Kasumi-1 (cell line): ENCODE measurements at regions not wholly inside any gene's neighbourhood (a gene's known extent, or its start where the extent isn't known, plus 50 kb on each side); places are given as distances from the start of the nearest gene placed in this dataset.
A peak's percentile ranks its signal among the peaks of the same experiment; 100 is the strongest.

ENCODE experiments used
- DNase-seq, 2 experiments: peaks; one replicate each; lab custom pipeline; 2025; lab: John Stamatoyannopoulos, UW

DNA sequence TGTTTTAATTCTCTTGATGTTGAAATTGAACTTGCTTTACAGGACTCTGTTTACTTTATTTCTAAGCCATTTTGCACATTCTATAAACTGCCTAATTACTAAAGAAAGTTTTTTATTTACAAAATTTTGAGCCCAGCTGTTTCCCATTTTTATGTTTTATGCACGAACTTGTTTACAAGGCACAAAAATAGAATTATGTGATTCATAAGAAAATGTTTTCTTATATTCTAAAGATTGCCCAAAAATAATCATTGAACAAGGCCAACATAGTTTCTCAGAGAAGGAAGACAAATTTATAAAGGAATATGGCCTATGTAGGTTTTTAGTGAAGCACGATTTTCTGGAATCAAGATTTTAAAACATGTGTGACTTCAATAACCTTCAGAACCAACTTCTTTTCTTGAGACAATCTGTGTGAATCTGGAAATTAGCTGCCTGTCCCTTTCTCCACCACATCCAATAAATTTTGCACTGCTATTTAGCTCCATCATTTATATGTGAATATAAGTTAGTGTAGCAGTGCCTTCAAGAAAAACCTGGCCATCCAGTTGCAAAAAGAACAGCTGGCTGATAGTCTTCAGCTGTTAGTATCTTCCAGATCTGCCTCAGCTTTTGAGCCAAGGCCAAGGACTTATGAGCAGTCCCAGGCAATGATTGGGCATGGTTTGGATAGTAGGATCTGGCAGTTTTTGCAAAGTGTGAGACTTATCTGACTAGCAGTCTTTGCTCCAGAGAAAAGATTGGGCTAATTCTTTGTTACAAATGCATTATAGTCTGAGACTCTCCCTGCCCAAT lies 253.2 kb upstream of the COL3A1 start:
- DNase-seq: no peak

DNA sequence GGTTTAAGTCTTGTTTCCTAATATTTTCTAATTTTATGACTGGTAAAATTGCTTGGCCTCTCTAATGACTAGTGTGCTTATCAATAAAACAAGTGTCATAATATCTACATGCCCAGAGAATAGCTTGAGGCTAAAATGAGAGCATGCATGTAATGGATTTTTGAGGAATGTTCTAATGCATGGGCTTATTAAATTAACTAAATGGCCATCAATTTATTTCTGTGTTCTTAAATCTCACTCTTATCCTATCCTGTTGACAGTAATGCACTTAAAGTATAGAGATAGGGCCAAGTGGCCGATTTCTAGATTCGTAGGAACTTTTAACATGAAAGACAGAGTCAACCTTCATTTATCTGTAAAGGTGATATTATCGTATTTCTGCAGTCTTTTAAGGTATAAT lies 252.4 kb upstream of the COL3A1 start:
- no peak for DNase-seq

DNA sequence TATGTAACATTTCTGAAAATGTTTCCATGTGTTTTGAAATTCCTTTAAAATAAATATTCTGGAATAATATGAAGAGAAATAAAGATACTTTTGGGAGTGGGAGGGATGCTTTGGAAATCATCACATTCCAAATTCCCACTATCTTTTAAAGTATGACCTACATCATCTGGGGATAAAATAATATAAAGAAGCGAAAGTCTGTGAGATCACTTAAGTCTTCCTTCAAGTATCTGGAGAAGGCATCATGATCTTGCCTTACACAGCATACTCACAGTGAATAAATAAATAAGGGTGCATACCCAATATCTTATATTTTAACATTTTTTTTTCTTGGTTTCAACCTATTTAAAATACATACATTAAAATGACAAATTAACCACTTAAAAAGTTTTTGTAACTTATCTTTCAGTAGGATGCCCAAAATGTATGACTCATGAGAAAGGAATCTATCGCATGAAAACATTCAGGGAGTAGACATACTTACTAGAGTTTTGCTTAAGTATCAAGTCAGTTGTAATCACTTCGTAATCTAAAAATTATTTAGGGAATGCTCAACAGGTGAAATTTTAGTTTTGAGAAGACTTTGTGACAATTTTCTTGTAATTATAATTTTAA lies 248.3 kb upstream of the COL3A1 start:
- DNase-seq: no peak

DNA sequence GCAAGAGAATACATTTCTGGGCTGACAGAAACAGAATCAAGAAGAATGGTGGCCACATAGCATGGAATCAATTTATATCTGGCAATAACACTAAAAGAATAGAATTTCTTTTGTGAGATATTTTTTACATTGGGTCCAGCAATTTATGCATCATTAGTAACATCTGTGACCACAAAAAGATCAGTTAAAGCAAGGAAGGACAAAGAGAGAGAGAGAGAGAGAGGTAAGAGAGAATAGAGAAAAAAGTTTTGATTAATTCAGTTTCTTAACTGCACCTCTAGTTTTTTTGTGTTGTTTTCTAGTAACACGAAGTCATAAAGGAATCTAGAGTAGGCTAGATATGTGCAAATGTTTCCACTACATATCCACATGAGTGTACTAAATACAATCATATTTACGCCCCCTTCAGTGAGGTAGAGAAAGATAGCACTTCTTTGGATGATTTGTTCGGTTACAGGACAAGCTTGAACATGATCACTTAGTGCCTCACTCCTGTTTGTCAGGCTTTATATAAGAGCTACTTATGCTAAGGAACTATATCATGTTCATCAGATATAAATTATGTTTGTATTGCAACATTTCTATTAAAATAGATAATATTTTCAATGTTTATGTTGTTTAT lies 247.4 kb upstream of the COL3A1 start:
- DNase-seq: no peak

DNA sequence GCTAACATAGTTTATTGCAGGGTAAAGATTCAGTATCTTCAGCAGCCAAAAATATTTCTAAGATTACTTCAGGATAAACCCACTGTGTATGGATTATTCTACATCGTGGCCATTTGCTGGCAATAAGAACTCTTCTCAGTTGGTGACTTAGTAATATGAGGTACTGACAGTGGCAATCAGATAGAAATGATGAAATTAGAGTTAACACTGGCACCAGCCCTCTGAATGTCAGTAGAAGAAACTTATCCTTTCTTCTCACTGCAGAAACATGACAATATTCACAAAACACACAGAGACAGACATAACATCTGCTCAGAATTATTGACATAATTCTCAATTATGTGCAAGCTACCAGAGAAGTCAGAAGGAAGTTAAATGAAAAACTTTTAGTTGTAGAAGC lies 246.3 kb upstream of the COL3A1 start:
- DNase-seq: no peak

DNA sequence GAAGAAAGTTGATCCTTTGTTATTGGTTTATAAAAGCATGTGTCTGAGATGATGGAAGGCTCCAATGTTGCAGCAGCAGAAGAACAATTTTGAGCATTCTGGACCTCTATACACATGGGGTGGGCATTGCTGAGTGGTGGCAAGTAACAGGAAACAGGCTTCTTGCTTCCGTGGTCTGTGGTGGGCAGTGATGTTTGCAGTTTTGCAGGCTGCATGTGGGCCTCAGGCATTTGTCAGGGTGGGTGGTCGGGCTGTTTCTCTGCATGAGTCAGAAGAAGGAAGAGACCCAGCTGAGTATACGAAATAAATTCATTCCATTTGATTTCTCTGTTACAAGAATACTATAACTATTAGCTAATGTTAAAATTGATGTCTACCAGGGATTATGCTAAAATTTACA lies 239.5 kb upstream of the COL3A1 start:
- DNase-seq: peak; percentile 52 to 55

DNA sequence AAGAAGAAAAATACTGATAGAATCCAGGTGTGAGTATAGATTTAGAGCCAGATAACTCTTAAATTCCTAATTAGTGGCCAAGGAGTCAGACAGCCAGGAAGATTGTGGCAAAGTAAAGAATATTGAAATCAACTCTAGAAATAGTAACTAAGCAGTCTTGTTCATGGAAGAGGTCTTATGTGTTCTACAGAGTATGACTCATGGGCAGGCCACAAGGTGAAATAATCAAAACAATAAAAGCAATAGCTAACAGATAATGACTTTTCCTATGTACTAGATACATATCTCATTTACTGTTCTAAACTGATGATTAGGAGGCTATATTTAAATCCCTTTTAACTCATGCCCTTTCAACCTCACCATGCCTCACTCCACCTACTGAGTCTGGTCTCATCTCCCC lies 227.4 kb upstream of the COL3A1 start:
- no peak for DNase-seq

DNA sequence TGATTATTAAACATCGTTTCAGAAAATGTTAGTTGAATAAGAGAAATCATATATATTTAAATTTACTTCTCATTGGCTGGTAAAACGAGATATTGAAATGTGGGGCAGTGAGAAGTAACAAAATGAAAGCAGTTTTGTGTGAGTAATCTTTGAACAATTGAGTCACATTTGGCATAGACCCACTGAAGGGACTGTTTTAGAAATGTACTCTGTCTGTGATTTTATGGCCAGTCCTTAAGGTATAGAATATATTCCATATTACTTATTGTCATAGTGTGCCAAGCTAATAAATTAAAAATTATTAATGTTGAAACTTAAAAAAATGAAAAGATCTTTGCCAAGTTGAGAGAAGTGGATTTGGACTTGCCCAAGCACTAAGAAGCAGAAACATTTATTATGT lies 222.4 kb upstream of the COL3A1 start:
- DNase-seq: no peak

DNA sequence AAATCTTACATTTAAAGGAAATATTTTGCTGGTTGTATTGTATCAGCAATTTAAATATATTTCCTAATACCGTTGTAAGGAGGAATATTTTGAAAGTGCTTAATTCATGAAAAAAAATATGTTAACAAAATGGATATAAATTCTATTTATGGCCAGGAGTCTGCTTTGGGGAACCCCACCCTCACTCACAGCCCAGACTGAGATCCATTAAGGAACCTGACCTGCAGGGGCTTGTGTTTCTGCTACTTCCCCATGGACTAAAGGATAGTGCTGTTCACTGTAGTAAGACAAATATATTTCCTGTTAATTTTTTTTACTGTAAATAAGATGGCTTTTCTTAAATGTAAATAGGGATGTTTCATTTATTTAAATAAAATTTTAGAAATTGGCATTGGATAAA lies 221.9 kb upstream of the COL3A1 start:
- DNase-seq: no peak

DNA sequence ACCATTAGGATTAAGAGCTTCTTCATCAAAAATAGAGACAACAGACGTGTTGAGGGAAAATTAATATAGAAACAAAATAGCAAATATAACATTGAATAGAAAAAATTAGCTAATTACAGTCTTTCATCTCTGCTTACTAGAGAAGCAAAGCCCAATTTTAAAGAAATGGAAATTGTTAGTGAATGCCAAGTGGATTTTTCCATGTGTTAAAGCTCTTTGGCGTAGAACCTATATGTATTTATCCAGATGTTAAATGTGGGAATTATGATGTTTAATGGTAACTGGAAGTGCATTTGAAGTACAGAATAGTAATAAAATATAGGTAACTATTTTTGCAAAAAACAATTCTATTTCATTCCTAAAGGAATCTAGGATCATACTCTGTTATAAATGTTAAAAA lies 212.0 kb upstream of the COL3A1 start:
- DNase-seq: no peak

DNA sequence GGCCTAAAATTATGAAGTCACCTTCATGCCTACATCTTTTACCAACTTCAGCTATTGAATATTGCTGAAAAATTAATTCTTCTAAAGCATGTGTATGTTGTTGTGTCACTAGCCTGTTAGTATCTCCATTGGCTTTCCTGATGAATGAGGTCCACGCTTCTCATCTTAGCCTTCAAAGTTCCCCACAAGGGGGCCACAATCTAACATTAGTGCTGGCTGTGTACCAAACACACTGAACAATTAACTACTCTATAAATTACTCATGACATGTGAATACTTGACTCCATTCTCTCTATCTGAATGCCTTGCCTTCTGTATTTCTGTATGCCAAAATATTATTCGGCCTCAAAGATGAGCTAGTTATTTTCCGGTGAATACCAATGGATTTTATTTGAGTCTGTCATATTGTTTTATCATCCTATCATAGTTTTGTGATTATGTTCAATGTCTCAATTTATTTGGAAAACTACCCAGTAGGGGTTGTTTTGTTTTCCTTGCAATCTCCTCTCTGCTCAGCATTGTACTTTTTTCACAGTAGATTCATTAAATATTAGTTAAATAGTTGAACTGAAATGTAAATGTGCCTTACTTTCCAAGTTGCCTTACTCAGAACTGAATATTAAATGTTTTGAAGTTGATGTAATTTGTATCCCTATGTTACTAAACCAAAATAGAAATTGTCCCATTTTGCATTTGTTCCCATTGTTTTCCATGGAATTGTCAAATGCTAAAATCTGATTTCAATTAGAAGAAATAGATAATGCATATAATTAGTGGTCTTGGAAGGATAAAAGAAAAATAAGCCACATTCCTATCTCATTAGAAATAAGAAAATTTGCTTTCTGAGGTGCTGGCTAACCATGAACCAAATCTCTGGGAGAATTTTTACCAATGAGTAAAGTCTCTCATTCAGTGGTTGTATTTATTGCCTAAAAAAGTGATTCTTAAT lies 208.4 kb upstream of the COL3A1 start:
- DNase-seq: peak; percentile 32 to 60

DNA sequence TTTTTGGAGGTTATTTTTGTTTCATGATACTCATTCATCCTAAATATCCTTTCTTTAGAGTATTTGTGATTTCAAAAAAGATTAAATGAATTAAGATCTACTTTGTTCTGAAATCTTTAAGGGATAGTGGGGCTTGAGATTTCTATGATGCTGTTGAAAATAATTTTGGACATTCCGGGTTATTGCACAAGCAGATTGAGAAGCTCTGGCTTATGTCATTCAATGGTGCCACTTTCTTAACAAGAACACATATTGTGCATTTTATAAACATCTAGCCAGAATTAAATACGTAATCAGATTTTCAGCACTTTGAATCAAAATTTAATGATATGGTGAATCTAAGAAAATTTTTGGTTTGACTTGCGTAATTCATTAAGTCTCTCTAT lies 207.7 kb upstream of the COL3A1 start:
- no peak for DNase-seq

DNA sequence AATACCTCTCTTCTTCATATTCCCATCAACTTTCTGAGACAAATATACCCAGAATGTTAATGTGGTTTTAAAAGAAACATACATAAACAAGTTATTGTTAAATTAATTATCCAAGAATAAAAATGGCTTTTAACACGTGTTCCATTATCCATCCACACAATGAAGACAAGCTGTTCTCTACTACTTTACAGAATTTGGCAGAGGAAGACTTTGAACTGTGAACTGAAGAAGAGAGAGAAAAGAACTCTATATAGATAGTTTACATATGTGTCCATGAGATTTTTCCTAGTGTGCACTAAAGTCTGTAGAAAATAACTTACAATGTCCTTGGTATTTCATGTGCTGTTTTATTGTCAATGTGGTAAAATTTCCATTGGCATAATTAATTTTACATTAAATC lies 207.0 kb upstream of the COL3A1 start:
- no peak for DNase-seq

DNA sequence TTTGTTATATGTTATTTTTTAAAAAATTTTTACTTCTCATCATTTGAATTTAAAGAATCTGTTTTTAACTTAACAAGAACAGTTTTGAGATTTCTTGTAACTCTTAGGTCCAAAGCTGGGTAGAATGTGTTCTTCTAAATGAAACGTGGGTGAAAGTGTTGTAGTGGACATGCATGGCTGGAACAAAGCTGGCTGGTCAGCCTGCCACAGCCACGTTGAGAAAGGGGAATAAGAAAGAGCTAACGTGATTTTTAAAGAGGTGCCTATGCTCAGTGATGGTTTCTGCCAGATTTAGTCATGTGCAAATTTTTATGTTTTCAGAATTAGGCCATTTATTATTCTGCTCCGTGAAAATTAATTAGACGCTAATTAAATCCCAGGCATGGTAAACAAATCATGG lies 203.9 kb upstream of the COL3A1 start:
- no peak for DNase-seq

DNA sequence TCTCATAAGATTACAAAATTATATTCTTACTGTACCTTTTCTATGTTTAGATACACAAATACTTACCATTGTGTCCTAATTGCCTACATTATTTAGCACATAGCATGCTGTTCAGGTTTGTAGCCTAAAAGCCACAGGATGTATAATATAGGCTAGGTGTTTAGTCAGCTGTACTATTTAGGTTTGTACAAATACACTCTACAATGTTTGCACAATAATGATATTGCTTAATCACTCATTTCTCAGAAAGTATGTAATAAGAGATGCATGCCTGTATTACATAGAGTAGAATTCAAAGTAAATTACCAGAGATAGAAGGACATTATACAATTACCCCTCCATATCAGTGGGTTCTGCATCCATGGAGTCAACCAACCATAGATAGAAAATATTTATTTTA lies 201.1 kb upstream of the COL3A1 start:
- no peak for DNase-seq

DNA sequence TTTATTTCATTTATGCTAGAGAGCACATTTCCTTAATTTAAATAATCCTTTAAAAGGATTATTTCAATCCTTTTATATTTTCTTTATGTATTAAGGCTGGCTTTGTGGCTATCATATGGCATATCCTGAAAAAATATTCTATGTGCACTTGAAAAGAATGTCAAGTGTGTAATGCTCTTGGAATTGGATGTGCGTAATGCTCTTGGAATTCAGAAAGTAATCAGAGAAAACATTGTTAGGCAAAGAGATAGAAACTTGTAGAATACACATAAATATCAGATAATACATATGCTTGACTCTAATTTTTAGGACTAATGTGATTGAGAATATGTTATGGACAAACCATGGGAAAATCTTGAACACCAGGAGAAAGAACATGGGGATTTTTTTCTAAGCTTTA lies 197.5 kb upstream of the COL3A1 start:
- DNase-seq: no peak

DNA sequence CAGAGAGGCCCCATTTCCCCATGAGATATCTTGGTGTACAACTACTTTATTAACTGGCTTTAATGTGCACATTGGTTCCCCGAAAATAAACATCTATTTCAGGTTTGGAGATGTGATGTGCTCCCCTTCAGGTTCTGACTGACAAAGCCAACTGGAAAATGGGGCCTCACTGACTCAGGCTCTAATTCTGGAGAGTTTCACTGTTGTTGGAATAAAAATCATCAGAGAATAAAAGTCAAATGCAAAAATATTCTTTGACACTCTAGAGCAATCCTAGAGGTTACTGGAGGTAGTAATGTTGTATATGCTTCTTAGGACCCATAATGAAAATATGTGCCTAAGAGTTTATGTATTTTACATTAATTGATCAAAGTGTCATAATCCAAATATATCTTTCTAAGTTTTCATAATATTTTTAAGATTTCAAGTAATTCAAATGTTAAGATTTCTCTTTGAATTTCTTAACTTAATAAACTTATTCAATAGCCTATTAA lies 189.9 kb upstream of the COL3A1 start:
- DNase-seq: no peak

DNA sequence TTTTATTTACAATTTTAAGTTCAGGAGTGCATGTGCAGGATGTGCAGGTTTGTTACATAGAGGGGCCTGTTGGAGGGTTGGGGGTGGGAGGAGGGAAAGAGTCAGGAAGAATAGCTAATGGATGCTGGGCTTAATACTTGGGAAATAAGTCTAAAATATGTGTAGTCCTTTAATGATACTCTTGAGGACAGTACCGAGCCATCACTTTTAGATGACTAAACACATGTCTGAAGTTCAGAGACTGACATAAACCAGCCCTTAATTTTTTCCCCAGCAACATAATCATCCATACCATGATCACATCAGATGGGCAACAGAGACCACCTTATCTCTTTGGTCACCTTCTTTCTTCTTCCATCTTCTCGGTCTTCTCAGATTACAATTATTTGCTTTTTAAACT lies 189.1 kb upstream of the COL3A1 start:
- no peak for DNase-seq

DNA sequence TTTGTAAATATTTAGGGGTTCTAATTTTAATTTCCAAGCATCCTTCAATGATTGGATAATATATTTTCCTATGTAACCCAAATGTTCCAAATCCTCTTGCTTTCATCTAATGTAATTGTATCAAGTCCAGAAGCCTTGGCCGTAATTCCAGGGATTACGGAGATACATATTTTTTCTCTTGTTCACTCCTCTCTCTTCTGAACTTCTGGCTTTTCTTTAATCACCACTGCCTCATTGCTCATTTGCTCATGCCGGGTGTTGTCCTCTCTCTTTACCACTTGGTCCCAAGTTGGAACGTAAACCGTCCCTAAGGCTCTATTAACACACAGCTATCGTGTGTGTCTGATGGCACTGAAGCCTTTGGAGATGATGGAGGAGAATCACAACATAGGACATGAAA lies 188.7 kb upstream of the COL3A1 start:
- no peak for DNase-seq

DNA sequence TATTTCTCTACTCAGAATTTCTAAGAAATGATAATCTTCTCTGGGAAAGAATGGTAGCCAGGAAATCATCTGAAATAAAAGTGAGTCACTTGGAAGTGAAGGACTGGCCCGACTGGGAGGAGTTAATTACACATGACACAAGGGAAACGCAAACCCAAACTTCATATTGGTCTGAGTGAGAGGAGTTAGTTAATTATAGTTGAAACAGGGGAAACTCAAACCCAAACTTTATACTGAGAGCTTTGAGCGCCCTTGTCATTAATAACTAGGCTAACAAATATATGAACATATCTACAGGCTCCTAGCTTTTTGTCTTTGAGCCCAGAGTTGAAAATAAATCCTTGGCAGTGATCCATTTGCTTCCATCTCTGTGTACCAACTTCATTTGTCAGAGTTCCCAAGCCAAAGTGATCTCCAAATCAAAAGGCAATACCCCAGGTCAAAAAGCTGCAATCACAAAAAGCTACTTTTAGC lies 187.8 kb upstream of the COL3A1 start:
- no peak for DNase-seq

DNA sequence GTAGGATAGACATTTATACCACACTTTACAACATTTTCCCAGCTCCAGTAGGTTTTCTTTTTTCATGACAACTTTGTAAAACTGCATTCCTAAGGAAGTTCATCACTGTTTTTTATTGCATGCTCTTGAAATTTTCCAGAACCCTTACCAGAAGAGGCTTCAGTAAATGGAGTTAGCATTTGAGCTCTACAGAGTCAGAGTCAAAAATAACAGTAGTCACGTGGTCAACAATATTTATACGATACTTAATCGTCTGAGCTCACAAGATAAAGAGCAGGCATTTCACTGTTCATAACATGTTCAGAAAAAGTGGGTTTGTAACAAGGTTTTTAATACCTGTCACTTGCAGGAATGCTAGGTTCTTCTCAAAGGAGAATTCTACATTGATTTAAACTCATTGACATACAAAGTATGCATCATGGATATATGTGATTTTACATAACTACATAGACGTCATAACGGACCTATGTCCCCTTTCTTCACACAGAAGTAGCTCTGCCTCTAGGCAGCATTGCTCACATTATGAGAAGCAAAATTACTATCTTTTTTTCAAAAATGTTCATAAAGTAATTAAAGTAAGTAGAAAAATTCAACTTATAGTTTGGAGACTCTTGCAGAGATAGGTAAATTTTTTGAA lies 187.0 kb upstream of the COL3A1 start:
- no peak for DNase-seq
